Fibroblast of peridontal ligament (primary cell): ENCODE measurements at regions not wholly inside any gene's neighbourhood (a gene's known extent, or its start where the extent isn't known, plus 50 kb on each side); places are given as distances from the start of the nearest gene placed in this dataset.
"Not testable (repeated sequence)": the region's sequence is repeated elsewhere in the genome, so short reads cannot be mapped to it uniquely, and the experiment has no call there.

ENCODE experiments used
- DNase-seq: peaks from one replicate; pipeline ENCODE4 v3.0.0-alpha.2; 2010; ENCODE audit errors: extremely low read depth

- no peak for DNase-seq
Measured at GRCh38 chr2:236408786-236409185, 144.6 kb upstream of the ASB18 start.

- DNase-seq: no peak
Measured at GRCh38 chr2:236415684-236416444, 151.7 kb upstream of the ASB18 start.

GRCh38 chr2:236417150-236417549 is 152.5 kb upstream of the ACKR3 start:
- DNase-seq: no peak

GRCh38 chr2:236430584-236430983 is 139.0 kb upstream of the ACKR3 start:
- DNase-seq: no peak

- no peak for DNase-seq
Measured at GRCh38 chr2:236434593-236434992, 135.0 kb upstream of the ACKR3 start.

GRCh38 chr2:236440110-236440881 is 129.3 kb upstream of the ACKR3 start:
- no peak for DNase-seq

- DNase-seq: no peak
Measured at GRCh38 chr2:236444187-236444586, 125.4 kb upstream of the ACKR3 start.

- no peak for DNase-seq
Measured at GRCh38 chr2:236445678-236446077, 123.9 kb upstream of the ACKR3 start.

- no peak for DNase-seq
Measured at GRCh38 chr2:236446521-236446920, 123.1 kb upstream of the ACKR3 start.

- no peak for DNase-seq
Measured at GRCh38 chr2:236449167-236449761, 120.4 kb upstream of the ACKR3 start.

GRCh38 chr2:236452238-236452637 is 117.4 kb upstream of the ACKR3 start:
- no peak for DNase-seq

- DNase-seq: no peak
Measured at GRCh38 chr2:236454076-236454475, 115.5 kb upstream of the ACKR3 start.

- no peak for DNase-seq
Measured at GRCh38 chr2:236459393-236459792, 110.2 kb upstream of the ACKR3 start.

GRCh38 chr2:236464140-236464539 is 105.5 kb upstream of the ACKR3 start:
- no peak for DNase-seq

GRCh38 chr2:236472720-236473495 is 96.7 kb upstream of the ACKR3 start:
- DNase-seq: no peak

GRCh38 chr2:236473691-236474090 is 95.9 kb upstream of the ACKR3 start:
- peak; percentile 38 for DNase-seq

- no peak for DNase-seq
Measured at GRCh38 chr2:236479814-236480213, 89.8 kb upstream of the ACKR3 start.

GRCh38 chr2:236483102-236483501 is 86.5 kb upstream of the ACKR3 start:
- no peak for DNase-seq

GRCh38 chr2:236485519-236485918 is 84.1 kb upstream of the ACKR3 start:
- no peak for DNase-seq

- DNase-seq: not testable (repeated sequence)
Measured at GRCh38 chr2:236489083-236489482, 80.5 kb upstream of the ACKR3 start.

GRCh38 chr2:236489895-236490404 is 79.7 kb upstream of the ACKR3 start:
- no peak for DNase-seq

GRCh38 chr2:236496340-236496739 is 73.3 kb upstream of the ACKR3 start:
- no peak for DNase-seq
